ENCODE measurements at regions not wholly inside any gene's neighbourhood (a gene's known extent, or its start where the extent isn't known, plus 50 kb on each side); places are given as distances from the start of the nearest gene placed in this dataset.

DNA sequence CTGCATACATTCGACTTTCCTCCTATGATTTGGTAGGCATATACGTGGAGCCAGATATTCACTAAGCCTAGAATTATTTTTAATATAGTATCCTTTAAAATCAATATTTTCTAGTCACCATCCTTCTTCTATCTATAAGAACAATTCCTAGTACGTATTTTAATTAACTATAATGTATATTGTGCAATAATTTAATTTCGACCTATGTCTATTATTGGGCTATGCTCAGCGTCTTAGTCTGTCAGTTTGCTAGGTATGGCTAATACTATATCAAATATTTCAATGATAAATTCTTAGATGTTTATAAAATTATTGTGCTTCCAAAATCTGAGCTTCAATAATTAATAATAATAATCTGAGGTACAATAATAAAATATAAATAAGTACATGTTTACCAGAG is 705.3 kb downstream of the PRELID2 start:
- 93 to 94% methylated on average over 5 of the region's 5 CpGs for WGBS, 2 donors
- DNase-seq (ENCODE audit: low spot score in 2 of 2), result no peak
- TF ChIP-seq CTCF (IDR thresholded peaks at IDR 0.05), result no peak
- TF ChIP-seq POLR2A (IDR thresholded peaks at IDR 0.05), result no peak
- intact Hi-C loops (cut with DNase I; ENCODE audit: low total_unique reads), result no loop called here
- H3K4me3 ChIP-seq (ENCODE audit: low read depth, poor library complexity, severe bottlenecking), result no peak overlapping the region

DNA sequence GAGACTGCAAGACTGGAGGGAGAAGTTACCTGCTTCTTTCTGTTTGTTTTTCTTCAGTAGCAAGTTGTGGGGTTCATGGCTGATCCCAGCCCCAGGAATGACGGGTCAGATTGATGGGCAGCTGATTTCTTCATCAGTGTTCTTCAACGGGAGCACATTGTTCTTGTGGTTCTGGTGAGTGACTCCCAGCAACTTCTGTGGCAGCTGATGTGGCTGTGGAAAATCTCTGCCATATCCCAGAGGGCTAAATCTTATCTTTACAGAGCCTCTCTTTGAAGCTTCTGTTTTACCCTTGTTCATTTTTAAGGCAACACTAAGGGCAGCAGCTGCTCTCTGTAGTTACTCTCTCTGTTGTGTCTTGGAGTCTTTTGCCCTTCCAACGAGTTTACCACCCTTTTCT is 710.3 kb downstream of the PRELID2 start:
- TF ChIP-seq CTCF (IDR thresholded peaks at IDR 0.05), result no peak
- TF ChIP-seq POLR2A (IDR thresholded peaks at IDR 0.05), result no peak
- no peak for DNase-seq (ENCODE audit: low spot score in 2 of 2)
- 62 to 63% methylated on average over 3 of the region's 3 CpGs for WGBS, 2 donors
- no peak overlapping the region for H3K4me3 ChIP-seq (ENCODE audit: low read depth, poor library complexity, severe bottlenecking)
- intact Hi-C loops (cut with DNase I; ENCODE audit: low total_unique reads), result no loop called here

GRCh38 chr5:145118611-145119010 is 716.5 kb downstream of the PRELID2 start:
- intact Hi-C loops (cut with DNase I; ENCODE audit: low total_unique reads), result no loop called here
- WGBS, 2 donors, result 83 to 86% methylated on average over 2 of the region's 2 CpGs

GRCh38 chr5:145118127-145118526 is 717.0 kb downstream of the PRELID2 start:
- intact Hi-C loops (cut with DNase I; ENCODE audit: low total_unique reads), result no loop called here
- H3K4me3 ChIP-seq (ENCODE audit: low read depth, poor library complexity, severe bottlenecking), result no peak overlapping the region
- TF ChIP-seq POLR2A (IDR thresholded peaks at IDR 0.05), result no peak
- no peak for TF ChIP-seq CTCF (IDR thresholded peaks at IDR 0.05)
- DNase-seq (ENCODE audit: low spot score in 2 of 2), result no peak
- 62 to 74% methylated on average over 1 of the region's 1 CpG for WGBS, 2 donors

More at GRCh38 chr5:145118611-145119010, 716.5 kb downstream of the PRELID2 start:
- no peak for TF ChIP-seq POLR2A (IDR thresholded peaks at IDR 0.05)
- TF ChIP-seq CTCF (IDR thresholded peaks at IDR 0.05), result no peak
- H3K4me3 ChIP-seq (ENCODE audit: low read depth, poor library complexity, severe bottlenecking), result no peak overlapping the region
- no peak for DNase-seq (ENCODE audit: low spot score in 2 of 2)

DNA sequence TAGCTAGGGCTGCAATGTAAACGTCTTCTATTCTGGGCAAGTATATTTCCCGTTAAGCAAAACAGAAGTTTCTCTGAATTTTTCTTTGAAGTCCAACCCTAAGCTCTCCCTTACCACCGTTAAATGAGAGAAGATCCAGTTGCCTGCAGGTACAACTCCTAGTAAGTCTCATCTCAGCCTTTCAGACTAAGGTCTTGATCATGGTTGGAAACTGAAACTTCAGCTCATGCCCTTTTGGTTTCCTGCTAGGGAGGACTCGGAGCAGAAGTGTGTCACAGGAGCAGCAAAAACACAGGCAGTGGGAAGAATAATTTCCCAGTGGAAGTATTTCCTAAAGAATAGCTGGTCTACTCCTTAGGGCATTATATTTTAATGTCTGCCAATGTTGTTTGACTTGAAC is 717.9 kb downstream of the PRELID2 start:
- TF ChIP-seq CTCF (IDR thresholded peaks at IDR 0.05) (no peak), POLR2A (IDR thresholded peaks at IDR 0.05) (no peak)
- WGBS, 2 donors, result 72 to 81% methylated on average over 4 of the region's 4 CpGs
- no peak for DNase-seq (ENCODE audit: low spot score in 2 of 2)
- intact Hi-C loops (cut with DNase I; ENCODE audit: low total_unique reads), result no loop called here
- H3K4me3 ChIP-seq (ENCODE audit: low read depth, poor library complexity, severe bottlenecking), result no peak overlapping the region

DNA sequence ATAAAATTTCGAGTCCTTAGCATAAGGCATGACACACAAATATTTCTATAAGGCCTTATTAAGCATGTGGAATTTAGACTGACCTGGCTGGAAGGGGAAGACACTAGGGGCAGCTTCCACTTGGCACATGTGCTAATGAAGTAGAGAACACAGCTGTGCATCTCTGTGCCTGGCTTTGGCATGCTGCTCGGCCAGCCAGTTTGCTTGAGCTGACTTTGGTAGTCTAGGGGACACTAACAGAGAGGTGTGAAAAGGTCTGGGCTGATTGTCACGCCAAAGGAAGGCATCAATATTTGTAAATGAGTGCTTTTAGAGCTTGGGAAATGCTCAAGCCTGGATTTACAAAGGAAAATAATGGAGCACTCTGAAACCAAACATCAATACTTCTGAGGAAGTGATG is 723.7 kb downstream of the PRELID2 start:
- H3K4me3 ChIP-seq (ENCODE audit: low read depth, poor library complexity, severe bottlenecking), result no peak overlapping the region
- 52 to 63% methylated on average over 3 of the region's 3 CpGs for whole genome bisulfite sequencing, 2 donors
- TF ChIP-seq CTCF (IDR thresholded peaks at IDR 0.05) (no peak), POLR2A (IDR thresholded peaks at IDR 0.05) (no peak)
- intact Hi-C loops (cut with DNase I; ENCODE audit: low total_unique reads), result no loop called here
- DNase-seq (ENCODE audit: low spot score in 2 of 2), result no peak
